ENCODE measurements at regions not wholly inside any gene's neighbourhood (a gene's known extent, or its start where the extent isn't known, plus 50 kb on each side); places are given as distances from the start of the nearest gene placed in this dataset.
A peak's percentile ranks its signal among the peaks of the same experiment; 100 is the strongest.

- DNase-seq, result no peak
Observed at GRCh38 chr21:28746166-28746565, 246.5 kb downstream of the LTN1 start.

- DNase-seq, result peak; percentile 89
Observed at GRCh38 chr21:28745131-28746016, 247.3 kb downstream of the LTN1 start.

DNA sequence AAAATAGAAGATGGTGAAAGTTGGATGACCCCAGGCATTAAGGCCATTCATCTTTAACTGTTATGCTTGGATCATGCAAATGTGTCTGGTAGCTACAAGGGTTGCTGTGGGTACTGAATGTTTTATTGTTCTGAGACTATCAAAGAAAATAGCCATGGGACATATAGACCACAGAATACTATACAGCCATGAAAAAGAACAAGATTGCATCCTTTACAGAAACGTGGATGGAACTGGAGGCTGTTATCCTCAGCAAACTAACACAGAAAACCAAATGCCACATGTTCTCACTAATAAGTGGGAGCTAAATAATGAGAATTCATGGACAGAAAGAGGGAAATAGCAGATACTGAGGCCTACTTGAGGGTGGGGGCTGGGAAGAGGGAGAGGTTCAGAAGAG, 249.0 kb downstream of the LTN1 start:
- DNase-seq, result no peak

- DNase-seq, result no peak
Observed at GRCh38 chr21:28742527-28742926, 250.2 kb downstream of the LTN1 start.

DNA sequence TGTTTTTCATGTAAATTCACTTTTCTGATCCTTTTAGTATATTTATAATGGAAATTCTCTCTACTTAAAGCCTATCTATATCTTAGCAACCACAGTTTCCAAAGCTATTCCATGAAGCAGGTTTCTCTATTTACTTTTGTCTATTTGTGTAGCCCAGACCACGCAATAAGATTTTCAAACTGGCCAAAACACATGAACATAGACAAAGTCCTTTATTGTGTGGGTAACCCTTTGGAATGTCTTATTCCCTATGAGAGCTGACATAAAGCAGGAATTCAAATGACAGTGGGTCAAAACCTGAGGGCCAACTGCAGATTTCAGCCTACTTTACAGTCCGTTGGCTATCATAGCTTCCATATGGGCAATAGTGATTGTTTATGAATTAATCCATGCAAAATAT, 252.6 kb downstream of the LTN1 start:
- DNase-seq, result no peak

DNA sequence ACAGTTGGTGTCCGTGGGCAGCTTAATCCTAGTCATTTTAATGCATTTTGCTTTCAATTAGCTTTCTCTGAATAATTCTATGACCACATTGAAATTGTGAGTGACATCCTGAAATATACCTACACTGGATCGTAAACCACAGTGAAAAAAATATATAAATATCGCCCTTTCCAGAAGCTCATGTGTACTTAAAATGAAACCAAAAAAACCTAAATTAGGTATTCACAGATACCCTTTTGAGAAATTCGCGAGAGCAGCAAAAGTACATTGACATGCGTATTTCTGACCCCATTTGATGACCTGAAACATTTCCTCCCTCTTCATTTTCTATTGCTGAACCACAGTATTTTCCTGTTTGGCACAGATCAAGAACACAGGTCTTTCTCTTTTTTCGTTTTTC, 253.8 kb downstream of the LTN1 start:
- DNase-seq, result no peak

- DNase-seq, result no peak
Observed at GRCh38 chr21:28738420-28738704, 254.3 kb downstream of the LTN1 start.

GRCh38 chr21:28737674-28738419, 254.8 kb downstream of the LTN1 start:
- DNase-seq, result no peak

DNA sequence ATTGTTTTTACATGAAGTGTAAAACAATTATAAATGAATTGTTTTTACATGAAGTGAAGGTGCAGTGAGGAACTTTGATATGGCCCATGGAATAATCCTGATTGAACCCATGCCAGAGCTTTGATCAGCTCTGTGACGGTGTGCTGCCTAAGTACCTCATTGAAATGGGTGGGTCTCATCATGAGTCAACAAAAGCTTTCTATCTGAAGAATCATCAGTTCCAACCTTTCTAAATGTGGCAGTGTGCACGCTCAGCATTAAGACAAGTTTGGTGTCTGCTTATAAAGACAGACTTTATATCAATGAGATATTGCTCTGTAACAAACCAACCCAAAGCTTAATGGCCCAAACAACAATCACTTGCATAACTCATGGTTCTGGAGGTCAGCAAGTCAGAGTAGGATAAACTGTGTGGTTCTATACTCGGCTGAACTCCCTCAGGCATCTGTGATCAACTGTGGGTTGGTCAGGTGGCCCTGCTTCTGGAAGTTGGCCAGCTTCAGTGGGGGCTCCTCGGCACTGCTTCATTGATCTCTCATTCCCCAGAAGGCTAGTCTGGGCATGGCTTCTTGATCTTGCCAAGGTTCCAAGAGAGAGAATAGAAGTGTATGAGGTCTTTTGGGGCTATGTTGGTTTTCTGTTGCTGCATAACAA, 258.0 kb downstream of the LTN1 start:
- no peak for DNase-seq

- DNase-seq, result no peak
Observed at GRCh38 chr21:28731700-28732321, 260.9 kb downstream of the LTN1 start.

GRCh38 chr21:28729887-28730286, 262.8 kb downstream of the LTN1 start:
- no peak for DNase-seq

DNA sequence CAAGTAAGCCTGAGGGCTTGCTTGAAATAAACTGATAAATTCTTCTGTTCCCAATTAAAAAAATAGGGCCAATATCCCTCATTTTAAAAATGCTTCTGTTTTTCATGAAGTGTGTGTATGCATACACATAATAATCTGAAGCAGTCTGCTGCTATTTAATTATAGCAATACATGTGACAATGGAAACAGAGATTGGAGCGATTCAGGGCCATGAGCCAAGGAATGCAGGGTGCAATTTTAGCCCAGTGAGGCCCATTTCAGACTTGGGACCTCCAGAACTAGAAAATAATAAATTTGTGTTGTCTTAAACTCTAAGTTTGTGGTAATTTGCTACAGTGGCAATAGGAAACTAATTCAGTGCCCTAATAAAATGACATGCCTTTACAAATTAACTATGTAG, 264.9 kb downstream of the LTN1 start:
- DNase-seq, result no peak

DNA sequence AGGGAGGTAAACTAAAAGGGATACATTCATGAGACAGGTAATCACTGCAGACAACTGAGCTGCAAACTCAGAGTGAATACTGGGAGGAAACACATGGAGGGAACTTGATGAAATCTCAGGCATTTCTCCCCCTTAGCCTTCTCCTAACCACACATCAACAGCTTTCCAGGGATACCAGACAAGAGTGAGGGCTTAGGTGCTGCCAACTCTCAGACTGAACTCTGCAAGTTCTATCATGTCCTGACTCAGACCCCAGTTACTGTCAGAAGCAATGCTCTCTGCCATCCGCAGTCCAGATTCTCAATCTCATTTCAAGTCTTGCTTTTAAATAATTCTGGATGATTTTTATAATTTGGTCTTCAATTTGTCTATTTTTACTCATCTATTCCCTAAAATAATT, 267.3 kb downstream of the LTN1 start:
- no peak for DNase-seq

DNA sequence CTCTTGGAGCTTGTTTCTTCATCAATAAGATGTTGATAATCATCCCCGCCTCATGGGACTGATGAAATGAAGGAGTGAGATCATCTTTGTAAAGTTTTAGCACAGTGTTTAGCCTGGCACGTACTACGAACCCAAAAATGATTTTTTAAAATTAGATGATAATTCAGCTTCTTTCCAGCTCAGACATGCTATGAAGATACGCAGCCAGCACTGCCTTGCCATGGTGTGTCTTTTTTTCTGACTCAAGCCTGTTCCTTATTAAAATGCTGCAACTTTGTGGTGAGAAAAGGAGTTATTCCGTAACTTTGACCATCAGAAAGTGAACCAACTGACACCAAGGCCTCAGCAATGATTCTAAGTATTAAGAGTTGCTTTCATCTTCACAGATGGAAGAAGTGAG, 269.0 kb downstream of the LTN1 start:
- no peak for DNase-seq

DNA sequence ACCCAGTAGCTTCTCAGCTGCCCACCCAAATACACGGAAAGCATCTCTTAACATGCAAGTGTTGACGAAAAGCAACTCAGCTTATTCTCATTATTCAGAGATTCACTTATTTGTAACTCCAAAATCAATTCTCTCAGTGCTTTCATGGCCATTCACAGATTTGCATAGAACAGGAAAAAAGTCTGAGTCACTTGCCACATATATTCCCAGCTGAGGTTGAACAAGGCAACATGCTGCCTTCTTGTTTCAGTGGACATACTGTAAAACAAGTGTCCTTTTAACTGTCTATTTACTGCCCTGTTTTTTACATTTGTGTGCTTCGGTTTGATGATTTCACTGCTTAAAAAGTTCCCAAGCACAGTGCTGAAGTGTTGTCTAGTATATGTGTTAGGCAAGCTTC, 273.0 kb downstream of the LTN1 start:
- DNase-seq, result no peak

GRCh38 chr21:28714777-28715464, 277.8 kb downstream of the LTN1 start:
- no peak for DNase-seq

DNA sequence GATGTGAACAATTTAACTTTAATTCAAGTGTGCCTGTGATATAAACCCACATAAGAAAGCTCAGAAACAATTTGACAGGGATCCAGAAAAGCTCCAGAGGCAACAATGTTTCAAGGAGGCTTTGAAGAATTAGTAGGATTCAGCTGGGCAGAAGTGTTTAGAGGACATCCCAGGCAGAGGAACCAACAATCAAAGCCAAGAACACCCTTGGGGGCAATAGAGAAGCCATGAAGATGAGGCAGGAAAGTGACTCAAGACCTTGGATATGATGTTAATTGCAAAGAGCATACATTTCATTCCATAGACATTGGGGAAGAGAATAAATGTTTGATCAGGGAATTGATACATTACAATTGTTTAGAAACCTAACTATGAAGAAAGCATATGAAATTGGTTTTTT, 280.3 kb downstream of the LTN1 start:
- no peak for DNase-seq

DNA sequence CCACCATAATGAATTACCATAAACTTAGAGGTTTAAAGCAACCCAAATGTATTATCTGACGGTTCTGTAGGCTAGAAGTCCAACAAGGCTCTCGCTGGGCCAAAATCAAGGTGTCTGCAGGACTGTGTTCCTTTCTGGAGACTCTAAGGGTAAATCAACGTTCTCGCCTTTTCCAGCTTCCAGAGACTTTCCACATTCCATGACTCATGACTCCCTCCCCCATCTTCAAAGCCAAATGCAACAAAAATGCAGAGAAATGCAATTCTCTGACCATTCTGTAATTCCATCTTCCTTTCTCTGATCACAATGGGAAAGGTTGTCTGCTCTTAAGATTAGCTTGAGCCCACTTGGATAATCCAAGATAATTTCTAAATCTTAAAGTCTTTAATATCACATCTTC, 287.1 kb downstream of the LTN1 start:
- no peak for DNase-seq

- DNase-seq, result peak; percentile 20
Observed at GRCh38 chr21:28704746-28705145, 287.9 kb downstream of the LTN1 start.

- no peak for DNase-seq
Observed at GRCh38 chr21:28703861-28704260, 288.8 kb downstream of the LTN1 start.

- no peak for DNase-seq
Observed at GRCh38 chr21:28699596-28700259, 292.9 kb downstream of the LTN1 start.

- DNase-seq, result no peak
Observed at GRCh38 chr21:28699186-28699585, 293.5 kb downstream of the LTN1 start.

Measured in NCI-H1694 (cell line).